Peyer's patch (tissue), 4 donors: ENCODE measurements at regions not wholly inside any gene's neighbourhood (a gene's known extent, or its start where the extent isn't known, plus 50 kb on each side); places are given as distances from the start of the nearest gene placed in this dataset.

Source experiments
- POLR2A ChIP-seq, 2 donors: fragments of 450-650 bp; IDR thresholded peaks; one replicate each; pipeline ENCODE4 v1.5.1; 2017; ENCODE audit warnings: antibody characterized with exemption in 2 of 2, mild to moderate bottlenecking in 2 of 2, moderate library complexity in 2 of 2
- TF ChIP-seq, protein P1 (sequence below), 6 experiments: fragments of 450-650 bp in 4 of 6; fragments of 200-600 bp in 2 of 6; sonication (generic) in 1 of 6; IDR thresholded peaks; one replicate each; pipeline ENCODE4 v1.5.1; 2017 to 2019; ENCODE audit warnings: antibody characterized with exemption in 6 of 6, mild to moderate bottlenecking in 3 of 6, moderate library complexity in 1 of 6

DNA sequence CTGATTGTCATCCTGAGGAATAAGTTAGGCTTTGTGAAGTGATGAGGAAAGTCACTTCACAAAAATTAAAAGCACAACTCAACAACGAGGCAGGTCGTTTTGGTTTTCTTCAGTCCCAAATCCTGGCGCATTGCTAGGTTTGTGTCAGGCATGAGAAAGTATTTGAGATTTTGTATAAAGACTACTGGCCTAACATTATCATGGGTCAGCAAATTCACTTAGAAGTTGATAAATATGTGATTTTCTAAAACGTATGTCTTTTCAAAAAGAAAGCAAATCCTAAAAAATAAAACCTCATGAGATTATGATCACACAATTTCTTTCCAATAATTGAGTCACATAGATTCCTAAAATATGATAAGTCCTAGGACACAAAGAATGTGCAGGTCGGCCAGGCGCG, 395.8 kb upstream of the RORA start:
- TF ChIP-seq, protein P1, sequence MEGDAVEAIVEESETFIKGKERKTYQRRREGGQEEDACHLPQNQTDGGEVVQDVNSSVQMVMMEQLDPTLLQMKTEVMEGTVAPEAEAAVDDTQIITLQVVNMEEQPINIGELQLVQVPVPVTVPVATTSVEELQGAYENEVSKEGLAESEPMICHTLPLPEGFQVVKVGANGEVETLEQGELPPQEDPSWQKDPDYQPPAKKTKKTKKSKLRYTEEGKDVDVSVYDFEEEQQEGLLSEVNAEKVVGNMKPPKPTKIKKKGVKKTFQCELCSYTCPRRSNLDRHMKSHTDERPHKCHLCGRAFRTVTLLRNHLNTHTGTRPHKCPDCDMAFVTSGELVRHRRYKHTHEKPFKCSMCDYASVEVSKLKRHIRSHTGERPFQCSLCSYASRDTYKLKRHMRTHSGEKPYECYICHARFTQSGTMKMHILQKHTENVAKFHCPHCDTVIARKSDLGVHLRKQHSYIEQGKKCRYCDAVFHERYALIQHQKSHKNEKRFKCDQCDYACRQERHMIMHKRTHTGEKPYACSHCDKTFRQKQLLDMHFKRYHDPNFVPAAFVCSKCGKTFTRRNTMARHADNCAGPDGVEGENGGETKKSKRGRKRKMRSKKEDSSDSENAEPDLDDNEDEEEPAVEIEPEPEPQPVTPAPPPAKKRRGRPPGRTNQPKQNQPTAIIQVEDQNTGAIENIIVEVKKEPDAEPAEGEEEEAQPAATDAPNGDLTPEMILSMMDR (IDR thresholded peaks at IDR 0.05), result no peak
- no peak for TF ChIP-seq POLR2A (IDR thresholded peaks at IDR 0.05)
